ENCODE measurements at regions not wholly inside any gene's neighbourhood (a gene's known extent, or its start where the extent isn't known, plus 50 kb on each side); places are given as distances from the start of the nearest gene placed in this dataset.

DNA sequence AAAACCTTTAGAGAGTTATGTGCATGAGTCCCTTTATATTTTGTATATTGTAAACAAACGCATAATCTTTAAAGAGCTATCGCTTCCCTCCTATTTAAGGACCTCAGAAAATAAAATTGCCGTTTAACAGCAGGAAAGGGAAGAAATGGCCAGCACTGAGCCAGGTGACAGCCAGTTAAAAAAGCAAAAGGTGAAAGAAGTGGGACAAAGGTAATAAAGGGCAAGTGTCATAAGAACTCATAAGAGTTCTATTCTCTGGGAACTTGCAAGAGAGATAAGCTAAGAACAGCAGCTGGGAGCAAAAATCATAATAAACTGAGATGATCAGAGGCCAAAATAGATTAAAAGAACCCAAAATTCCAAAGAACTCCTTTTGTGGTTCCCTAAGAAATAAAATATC is 520.9 kb upstream of the PKN2 start:
- Mint-ChIP-seq H3K36me3 (ENCODE audit: low read depth) (no peaks in the 10 kb centered on the region), H3K27ac (no peak overlapping the region), H3K4me3 (no peak overlapping the region), H3K4me1 (no peaks in the 10 kb centered on the region), H3K9me3 (no peaks in the 10 kb centered on the region), H3K27me3 (peaks cover 3% of the 10 kb centered on the region)
- ATAC-seq = no peak
- no peak for DNase-seq

DNA sequence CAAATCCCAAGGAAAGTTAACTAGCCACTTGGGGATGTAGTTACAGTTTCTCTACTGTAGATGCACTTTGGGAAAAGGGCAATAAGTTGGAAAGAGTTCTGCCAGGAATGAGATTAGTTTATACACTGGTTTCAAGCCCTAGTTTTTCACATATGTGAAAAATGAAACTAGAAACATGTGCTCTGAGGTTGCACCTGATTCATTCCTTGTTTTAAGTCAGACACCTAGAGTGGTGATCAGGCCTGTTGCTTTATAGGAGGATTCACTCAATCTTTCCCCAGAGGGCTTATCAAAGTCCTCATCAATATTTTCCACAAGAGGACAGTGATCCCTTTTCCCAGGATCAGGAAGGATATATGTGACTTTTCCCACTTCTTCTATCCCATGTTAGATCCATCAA is 515.9 kb upstream of the PKN2 start:
- Mint-ChIP-seq H3K27me3 (peaks cover 9% of the 10 kb centered on the region), H3K36me3 (ENCODE audit: low read depth) (no peaks in the 10 kb centered on the region), H3K4me3 (no peak overlapping the region), H3K9me3 (no peaks in the 10 kb centered on the region), H3K4me1 (no peaks in the 10 kb centered on the region), H3K27ac (no peak overlapping the region)
- ATAC-seq (no peak), DNase-seq (no peak)

DNA sequence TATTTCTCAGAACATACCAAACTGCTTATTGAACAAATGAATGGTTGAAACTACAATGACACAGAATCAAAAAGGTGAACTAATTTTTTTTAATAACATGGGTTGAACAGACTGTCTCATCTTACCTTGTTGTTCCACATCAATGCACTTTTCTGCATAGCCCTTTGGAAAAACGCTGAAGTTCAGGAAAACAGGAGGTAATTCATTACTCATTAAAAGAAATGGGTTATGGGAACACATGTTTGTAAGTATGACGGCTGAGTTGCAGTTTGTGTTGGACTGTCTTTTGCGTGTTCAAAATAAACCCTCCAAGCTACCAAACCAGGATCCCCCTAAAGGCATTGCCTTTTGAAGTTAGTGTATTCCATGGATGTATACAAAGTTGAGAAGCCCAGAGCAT is 514.9 kb upstream of the PKN2 start:
- H3K4me3 Mint-ChIP-seq = no peak overlapping the region
- no peak for ATAC-seq

GRCh38 chr1:88169939-88170338 is 514.1 kb upstream of the PKN2 start:
- ATAC-seq = no peak
- no peaks in the 10 kb centered on the region for H3K4me1 Mint-ChIP-seq
- no peak overlapping the region for H3K27ac Mint-ChIP-seq
- DNase-seq = no peak
- peaks cover 9% of the 10 kb centered on the region for H3K27me3 Mint-ChIP-seq
- H3K9me3 Mint-ChIP-seq = no peaks in the 10 kb centered on the region
- H3K4me3 Mint-ChIP-seq = no peak overlapping the region
- no peaks in the 10 kb centered on the region for H3K36me3 Mint-ChIP-seq (ENCODE audit: low read depth)

More for the DNA sequence above, 514.9 kb upstream of the PKN2 start:
- Mint-ChIP-seq H3K27me3 (peaks cover 9% of the 10 kb centered on the region), H3K36me3 (ENCODE audit: low read depth) (no peaks in the 10 kb centered on the region), H3K9me3 (no peaks in the 10 kb centered on the region), H3K27ac (no peak overlapping the region), H3K4me1 (no peaks in the 10 kb centered on the region)
- DNase-seq = no peak

DNA sequence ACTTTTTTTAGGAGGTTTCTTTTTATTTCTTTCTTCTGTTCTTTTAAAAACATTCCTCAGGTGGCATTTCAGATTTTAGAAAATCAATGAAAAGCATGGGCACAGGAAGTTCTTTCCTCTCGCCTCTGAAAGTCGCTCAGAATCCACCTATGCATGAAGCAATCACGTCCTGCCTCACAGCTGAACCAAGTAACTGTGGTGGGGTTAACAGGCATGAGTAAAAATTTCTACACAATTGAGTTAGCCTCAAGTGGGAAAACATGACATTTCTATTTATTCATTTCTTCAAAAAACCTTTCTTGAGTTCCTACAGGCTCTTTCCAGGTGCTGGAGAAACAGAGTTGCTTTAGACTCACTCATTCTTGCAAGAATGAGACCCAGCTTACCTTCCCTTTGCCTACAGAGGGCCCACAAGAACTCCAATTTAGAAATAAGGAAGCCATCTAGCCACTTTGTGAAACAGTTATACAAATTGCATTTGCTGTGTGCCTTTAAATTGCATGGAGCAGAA is 508.9 kb upstream of the PKN2 start:
- DNase-seq (no peak), ATAC-seq (no peak)
- no peaks in the 10 kb centered on the region for H3K4me1 Mint-ChIP-seq
- peaks cover 14% of the 10 kb centered on the region for H3K27me3 Mint-ChIP-seq
- no peak overlapping the region for H3K27ac Mint-ChIP-seq
- no peak overlapping the region for H3K4me3 Mint-ChIP-seq
- no peaks in the 10 kb centered on the region for H3K9me3 Mint-ChIP-seq
- H3K36me3 Mint-ChIP-seq (ENCODE audit: low read depth) = no peaks in the 10 kb centered on the region

DNA sequence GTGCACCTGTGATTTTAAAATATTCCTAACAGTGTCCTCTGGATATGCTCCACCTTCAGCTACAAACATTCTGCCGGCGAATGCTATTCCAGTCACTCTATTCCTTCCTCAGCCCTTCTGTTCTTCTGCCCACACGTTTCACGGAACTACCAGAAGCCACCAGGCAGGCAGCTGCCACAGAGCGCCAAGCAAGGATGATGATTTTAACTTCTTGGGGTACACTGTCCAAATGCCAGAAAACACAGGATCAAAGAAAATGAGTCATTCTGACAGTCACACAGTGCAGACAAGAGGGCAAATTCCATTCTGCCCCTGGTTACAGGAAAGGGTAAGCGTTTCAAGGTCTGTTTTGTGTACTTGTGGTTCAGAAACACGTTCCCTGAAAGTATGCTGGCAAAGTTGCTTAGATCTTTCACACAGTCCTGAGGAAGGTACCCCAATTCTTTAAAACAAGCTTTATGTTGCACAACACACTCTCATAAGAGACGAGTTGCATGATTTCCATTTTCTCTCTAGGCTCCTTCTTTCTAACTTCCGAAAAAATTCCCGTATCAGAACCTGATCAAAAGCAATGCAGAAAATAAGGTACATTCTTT is 508.3 kb upstream of the PKN2 start:
- H3K4me1 Mint-ChIP-seq = no peaks in the 10 kb centered on the region
- ATAC-seq (no peak), DNase-seq (no peak)
- H3K9me3 Mint-ChIP-seq = no peaks in the 10 kb centered on the region
- no peak overlapping the region for H3K4me3 Mint-ChIP-seq
- peaks cover 14% of the 10 kb centered on the region for H3K27me3 Mint-ChIP-seq
- H3K36me3 Mint-ChIP-seq (ENCODE audit: low read depth) = no peaks in the 10 kb centered on the region
- H3K27ac Mint-ChIP-seq = no peak overlapping the region

- no peaks in the 10 kb centered on the region for H3K9me3 Mint-ChIP-seq
- no peak for ATAC-seq
- H3K36me3 Mint-ChIP-seq (ENCODE audit: low read depth) = no peaks in the 10 kb centered on the region
- peaks cover 6% of the 10 kb centered on the region for H3K27me3 Mint-ChIP-seq
- H3K27ac Mint-ChIP-seq = no peak overlapping the region
- no peaks in the 10 kb centered on the region for H3K4me1 Mint-ChIP-seq
- no peak for DNase-seq
- no peak overlapping the region for H3K4me3 Mint-ChIP-seq
Observed at GRCh38 chr1:88179943-88180342, 504.1 kb upstream of the PKN2 start.

DNA sequence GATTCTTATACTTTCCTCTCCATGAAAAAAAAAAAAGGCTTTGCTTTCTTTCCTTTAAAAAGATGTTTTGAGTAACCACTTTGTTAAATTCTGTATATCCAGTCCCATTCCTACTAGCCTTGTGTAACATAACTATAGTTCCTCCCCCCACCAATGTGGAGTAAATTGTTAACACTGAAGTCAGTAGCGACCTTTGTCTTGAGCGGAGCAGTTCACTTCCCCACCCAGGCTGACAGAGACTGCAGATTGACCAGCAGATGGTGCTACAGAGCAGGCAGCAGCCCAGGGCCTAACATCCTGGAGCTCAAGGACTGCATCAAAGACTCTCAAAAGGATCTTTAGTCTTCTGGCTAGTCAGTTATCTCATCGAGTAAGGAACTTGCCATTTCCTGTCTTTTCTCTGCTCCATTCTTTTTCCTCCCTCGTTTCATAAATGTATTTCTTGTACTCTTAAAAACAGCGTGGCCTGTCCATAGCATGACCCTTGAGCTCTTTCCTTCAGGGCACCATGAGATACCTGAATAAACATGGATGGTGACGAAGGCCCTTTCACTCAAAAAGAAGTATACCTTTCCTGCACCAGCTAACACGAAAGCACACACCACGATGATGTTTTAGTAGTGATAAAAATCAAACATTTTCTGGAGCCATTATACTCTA is 503.5 kb upstream of the PKN2 start:
- Mint-ChIP-seq H3K4me3 (no peak overlapping the region), H3K9me3 (no peaks in the 10 kb centered on the region), H3K4me1 (no peaks in the 10 kb centered on the region), H3K36me3 (ENCODE audit: low read depth) (no peaks in the 10 kb centered on the region), H3K27ac (no peak overlapping the region), H3K27me3 (peaks cover 6% of the 10 kb centered on the region)
- ATAC-seq (peak; percentile 87), DNase-seq (peak; percentile 59)

DNA sequence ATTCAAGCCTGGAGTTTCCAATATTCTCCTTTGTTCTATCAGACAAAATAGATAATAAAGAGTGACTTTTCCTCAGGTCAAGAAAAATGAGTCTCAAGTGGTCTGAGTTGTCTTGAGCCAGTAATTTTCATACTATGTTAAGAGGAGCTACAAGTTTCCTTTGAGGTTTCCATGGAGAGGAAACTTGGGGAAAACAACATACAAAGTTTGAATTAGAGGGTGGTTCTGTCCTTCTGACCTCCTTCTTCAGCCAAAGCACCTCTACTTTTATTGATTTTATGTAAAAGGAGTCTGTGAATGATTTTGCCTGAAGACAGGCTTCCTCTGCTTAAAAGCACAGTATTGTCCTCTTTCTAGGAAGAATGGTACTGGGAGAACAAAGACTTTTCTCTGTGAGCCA is 497.2 kb upstream of the PKN2 start:
- Mint-ChIP-seq H3K27me3 (no peaks in the 10 kb centered on the region), H3K27ac (no peak overlapping the region), H3K4me3 (no peak overlapping the region), H3K36me3 (ENCODE audit: low read depth) (no peaks in the 10 kb centered on the region), H3K9me3 (no peaks in the 10 kb centered on the region), H3K4me1 (peaks cover 14% of the 10 kb centered on the region)
- ATAC-seq (no peak), DNase-seq (no peak)

GRCh38 chr1:88188038-88188437 is 496.0 kb upstream of the PKN2 start:
- Mint-ChIP-seq H3K4me3 (no peak overlapping the region), H3K27ac (no peak overlapping the region), H3K9me3 (no peaks in the 10 kb centered on the region), H3K4me1 (peaks cover 17% of the 10 kb centered on the region), H3K36me3 (ENCODE audit: low read depth) (no peaks in the 10 kb centered on the region), H3K27me3 (no peaks in the 10 kb centered on the region)
- DNase-seq = no peak
- no peak for ATAC-seq

DNA sequence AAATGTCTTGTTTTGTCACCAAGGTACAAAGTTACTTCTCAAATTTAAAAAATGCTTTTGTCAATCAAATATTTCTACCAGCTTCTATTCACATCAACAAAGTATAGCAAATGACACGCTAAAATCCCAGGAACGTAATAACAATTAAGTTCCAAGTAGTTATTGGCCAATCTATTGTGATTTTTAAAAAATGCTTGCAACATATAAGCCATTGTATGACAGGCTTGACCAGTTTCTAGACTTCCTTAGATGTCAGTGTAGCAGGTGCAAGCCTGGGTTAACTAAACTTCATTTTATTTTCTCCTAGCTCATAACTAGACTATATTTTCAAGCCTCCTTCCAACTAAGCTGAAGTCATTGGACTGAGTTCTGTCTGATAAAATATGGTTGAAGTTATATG is 494.5 kb upstream of the PKN2 start:
- H3K4me1 Mint-ChIP-seq = peaks cover 17% of the 10 kb centered on the region
- no peak for ATAC-seq
- DNase-seq = no peak
- H3K36me3 Mint-ChIP-seq (ENCODE audit: low read depth) = no peaks in the 10 kb centered on the region
- no peaks in the 10 kb centered on the region for H3K9me3 Mint-ChIP-seq
- no peak overlapping the region for H3K27ac Mint-ChIP-seq
- H3K4me3 Mint-ChIP-seq = no peak overlapping the region
- no peaks in the 10 kb centered on the region for H3K27me3 Mint-ChIP-seq

DNA sequence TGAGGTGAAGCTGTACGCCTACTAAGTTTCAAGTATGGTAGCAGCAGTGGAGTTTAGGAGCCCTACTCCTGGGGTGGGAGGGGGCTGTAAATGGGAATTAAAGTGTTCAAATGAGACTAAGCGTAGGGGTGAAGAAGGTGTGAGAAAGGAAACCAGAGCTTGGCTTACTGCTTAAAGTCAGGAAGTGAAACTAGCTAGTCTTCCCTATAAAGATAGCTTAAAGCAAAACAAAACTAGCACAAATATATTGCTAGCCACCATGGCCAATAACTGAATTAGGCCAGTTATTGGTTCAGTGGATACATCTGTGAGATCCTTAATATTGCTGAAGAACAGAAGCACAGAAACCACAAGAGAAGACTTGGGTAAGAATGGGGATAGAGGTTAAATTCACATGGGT is 492.2 kb upstream of the PKN2 start:
- ATAC-seq (no peak), DNase-seq (no peak)
- no peaks in the 10 kb centered on the region for H3K27me3 Mint-ChIP-seq
- no peaks in the 10 kb centered on the region for H3K9me3 Mint-ChIP-seq
- H3K4me1 Mint-ChIP-seq = peaks cover 17% of the 10 kb centered on the region
- H3K27ac Mint-ChIP-seq = no peak overlapping the region
- H3K4me3 Mint-ChIP-seq = no peak overlapping the region
- no peaks in the 10 kb centered on the region for H3K36me3 Mint-ChIP-seq (ENCODE audit: low read depth)

DNA sequence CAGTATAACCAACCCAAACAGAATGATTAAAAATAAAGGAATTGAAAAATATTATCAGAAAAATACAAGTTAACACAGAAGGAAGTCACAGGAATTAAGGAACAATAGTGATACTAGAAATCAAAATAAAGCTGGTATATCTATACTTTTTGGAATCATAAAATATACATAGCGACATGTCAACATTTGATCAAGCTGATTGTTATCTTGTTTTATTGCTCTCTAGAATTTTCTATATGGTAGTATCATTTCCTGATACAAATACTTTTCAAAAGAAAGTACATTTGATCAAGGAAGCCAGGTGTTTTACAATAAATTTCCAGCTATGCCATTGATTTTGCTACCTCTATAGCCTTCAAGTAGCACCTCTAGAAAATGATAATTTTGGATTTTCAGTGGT is 489.5 kb upstream of the PKN2 start:
- Mint-ChIP-seq H3K4me1 (peaks cover 16% of the 10 kb centered on the region), H3K27me3 (no peaks in the 10 kb centered on the region), H3K9me3 (no peaks in the 10 kb centered on the region), H3K4me3 (no peak overlapping the region), H3K36me3 (ENCODE audit: low read depth) (no peaks in the 10 kb centered on the region), H3K27ac (no peak overlapping the region)
- no peak for DNase-seq
- no peak for ATAC-seq

DNA sequence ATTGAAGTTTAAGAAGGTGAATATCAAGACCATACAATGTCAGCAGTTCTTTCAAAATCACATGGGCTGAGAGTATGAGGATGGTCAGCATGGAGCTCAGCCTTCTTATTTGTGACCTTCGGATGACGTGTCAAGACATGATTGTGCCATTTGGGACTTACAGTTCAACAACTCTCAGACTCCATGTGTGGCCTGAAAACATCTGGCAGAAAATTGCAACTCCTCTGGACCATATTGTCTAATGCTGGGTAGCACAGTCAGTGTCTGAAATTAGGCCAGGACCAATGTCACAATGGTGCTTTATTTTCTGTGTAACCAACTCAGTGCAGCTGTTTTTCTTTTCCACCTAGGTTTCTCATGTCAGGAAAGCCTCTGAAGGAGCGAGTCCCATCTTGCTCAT is 483.5 kb upstream of the PKN2 start:
- ATAC-seq = no peak
- Mint-ChIP-seq H3K9me3 (no peaks in the 10 kb centered on the region), H3K27me3 (no peaks in the 10 kb centered on the region), H3K4me1 (no peaks in the 10 kb centered on the region), H3K4me3 (no peak overlapping the region), H3K36me3 (ENCODE audit: low read depth) (no peaks in the 10 kb centered on the region), H3K27ac (no peak overlapping the region)
- DNase-seq = no peak

GRCh38 chr1:88204111-88204510 is 480.0 kb upstream of the PKN2 start:
- Mint-ChIP-seq H3K27me3 (no peaks in the 10 kb centered on the region), H3K9me3 (no peaks in the 10 kb centered on the region), H3K4me1 (no peaks in the 10 kb centered on the region), H3K36me3 (ENCODE audit: low read depth) (no peaks in the 10 kb centered on the region), H3K27ac (no peak overlapping the region), H3K4me3 (no peak overlapping the region)
- no peak for DNase-seq
- no peak for ATAC-seq

All from activated naive CD8-positive, alpha-beta T cell treated with anti-CD3 and anti-CD28 coated beads, Interleukin-2, amount 50 U/mL, for 24 hours (primary cell).